ENCODE measurements at regions not wholly inside any gene's neighbourhood (a gene's known extent, or its start where the extent isn't known, plus 50 kb on each side); places are given as distances from the start of the nearest gene placed in this dataset.

DNA sequence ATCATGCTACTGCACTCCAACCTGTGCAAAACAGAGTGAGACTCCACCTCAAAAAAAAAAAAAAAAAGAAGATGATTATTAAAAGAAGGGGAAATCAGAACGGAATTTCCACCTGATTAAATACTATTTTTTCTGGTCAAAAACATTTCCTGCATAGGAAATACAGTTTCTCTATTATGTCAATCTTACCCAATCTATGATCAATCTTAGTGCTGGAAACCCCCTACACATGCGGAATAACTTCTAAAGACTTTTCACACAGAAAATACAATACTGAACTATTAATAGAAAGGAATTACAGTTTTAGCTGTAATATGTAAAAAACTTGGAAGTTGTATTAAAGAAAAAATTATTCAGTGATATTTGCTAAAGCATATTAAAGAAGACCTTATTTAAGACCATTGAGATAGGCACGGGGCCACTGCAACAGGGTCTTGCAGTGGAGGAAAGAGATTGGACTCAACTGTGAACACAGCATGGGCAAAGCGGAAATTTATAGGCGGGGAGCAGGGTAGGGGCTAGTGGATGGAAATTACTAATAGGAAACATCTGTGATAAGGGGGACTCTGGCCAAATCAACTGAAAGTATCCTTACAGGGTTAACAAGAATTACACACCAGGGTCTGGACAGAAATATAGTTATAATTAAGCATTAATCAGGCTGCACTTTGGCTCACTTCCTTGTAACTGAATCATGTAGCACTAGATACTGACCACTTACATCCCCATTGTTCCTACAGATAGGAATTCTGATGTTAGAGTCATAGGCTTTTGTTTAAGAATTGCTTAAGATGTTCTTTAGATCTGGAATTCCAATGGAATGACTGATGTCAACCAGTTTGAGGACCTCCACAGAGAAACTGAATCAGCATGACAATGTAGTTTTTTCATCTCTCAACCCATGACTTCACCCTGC lies 411.5 kb upstream of the DDI1 start:
- Mint-ChIP-seq H3K9me3 (no peaks in the 10 kb centered on the region), H3K4me1 (no peaks in the 10 kb centered on the region), H3K36me3 (ENCODE audit: low read depth) (no peaks in the 10 kb centered on the region), H3K27me3 (peaks cover 15% of the 10 kb centered on the region), H3K4me3 (no peak overlapping the region), H3K27ac (no peak overlapping the region)
- no peak for ATAC-seq (replicated peaks)

DNA sequence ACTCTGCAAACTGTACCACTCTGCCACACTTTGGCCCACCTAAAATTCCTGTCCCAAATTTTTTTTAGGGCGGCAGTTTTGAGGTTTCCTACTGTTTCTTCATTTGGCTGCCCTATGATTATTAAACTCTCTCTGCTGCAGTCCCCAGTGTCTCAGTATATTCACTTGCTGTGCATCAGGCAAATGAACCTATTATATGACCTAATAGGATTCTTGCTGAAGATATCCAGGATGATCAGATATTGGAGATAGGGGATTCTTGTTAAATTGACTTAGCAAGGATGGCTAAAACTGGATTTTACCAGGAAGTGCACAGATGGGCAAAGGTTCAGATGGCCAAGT lies 410.8 kb upstream of the DDI1 start:
- peaks cover 15% of the 10 kb centered on the region for H3K27me3 Mint-ChIP-seq
- no peak overlapping the region for H3K4me3 Mint-ChIP-seq
- no peaks in the 10 kb centered on the region for H3K36me3 Mint-ChIP-seq (ENCODE audit: low read depth)
- no peak overlapping the region for H3K27ac Mint-ChIP-seq
- peaks cover 4% of the 10 kb centered on the region for H3K9me3 Mint-ChIP-seq
- ATAC-seq (replicated peaks): no peak
- H3K4me1 Mint-ChIP-seq: no peaks in the 10 kb centered on the region

DNA sequence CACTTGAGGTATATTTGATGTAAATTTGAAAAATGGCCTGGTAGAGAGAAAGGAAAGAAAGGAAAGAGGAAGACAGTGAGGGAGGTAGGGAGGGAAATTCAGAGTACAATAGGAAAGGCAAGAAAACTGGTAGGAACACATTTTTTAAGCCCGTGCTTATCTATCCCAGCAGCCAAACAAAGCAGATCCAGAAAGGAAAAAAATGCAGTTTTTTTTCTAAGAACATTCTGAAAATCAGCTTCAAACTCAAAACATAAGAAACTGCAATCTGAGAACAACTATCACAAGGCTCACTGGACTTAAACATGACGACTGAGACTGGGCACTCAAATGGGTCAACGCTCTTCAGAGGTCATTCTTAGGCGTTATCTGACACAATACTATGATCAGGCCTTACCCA lies 408.3 kb upstream of the DDI1 start:
- no peaks in the 10 kb centered on the region for H3K36me3 Mint-ChIP-seq (ENCODE audit: low read depth)
- ATAC-seq (replicated peaks): no peak
- no peak overlapping the region for H3K4me3 Mint-ChIP-seq
- H3K27ac Mint-ChIP-seq: no peak overlapping the region
- peaks cover 4% of the 10 kb centered on the region for H3K9me3 Mint-ChIP-seq
- H3K4me1 Mint-ChIP-seq: no peaks in the 10 kb centered on the region
- H3K27me3 Mint-ChIP-seq: peaks cover 9% of the 10 kb centered on the region

DNA sequence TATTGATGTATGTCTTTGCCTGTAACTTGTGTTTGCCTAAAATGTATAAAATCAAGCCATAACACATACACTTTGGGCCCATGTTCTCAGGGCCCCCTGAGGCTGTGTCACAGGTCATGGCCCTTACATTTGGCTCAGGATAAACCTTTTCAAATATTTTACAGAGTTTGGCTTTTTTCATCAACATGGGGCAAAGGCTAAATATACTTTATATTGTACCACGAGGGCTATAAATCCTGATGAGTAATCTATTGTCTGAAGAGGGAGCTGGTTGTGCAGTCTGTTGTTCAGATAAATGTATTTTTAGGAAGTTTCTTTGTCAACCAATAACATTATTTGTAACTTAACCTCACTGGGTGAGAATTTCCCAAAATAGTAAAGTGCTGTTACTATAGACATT lies 404.6 kb upstream of the DDI1 start:
- no peak for ATAC-seq (replicated peaks)
- Mint-ChIP-seq H3K27me3 (no peaks in the 10 kb centered on the region), H3K9me3 (peaks cover 4% of the 10 kb centered on the region)

DNA sequence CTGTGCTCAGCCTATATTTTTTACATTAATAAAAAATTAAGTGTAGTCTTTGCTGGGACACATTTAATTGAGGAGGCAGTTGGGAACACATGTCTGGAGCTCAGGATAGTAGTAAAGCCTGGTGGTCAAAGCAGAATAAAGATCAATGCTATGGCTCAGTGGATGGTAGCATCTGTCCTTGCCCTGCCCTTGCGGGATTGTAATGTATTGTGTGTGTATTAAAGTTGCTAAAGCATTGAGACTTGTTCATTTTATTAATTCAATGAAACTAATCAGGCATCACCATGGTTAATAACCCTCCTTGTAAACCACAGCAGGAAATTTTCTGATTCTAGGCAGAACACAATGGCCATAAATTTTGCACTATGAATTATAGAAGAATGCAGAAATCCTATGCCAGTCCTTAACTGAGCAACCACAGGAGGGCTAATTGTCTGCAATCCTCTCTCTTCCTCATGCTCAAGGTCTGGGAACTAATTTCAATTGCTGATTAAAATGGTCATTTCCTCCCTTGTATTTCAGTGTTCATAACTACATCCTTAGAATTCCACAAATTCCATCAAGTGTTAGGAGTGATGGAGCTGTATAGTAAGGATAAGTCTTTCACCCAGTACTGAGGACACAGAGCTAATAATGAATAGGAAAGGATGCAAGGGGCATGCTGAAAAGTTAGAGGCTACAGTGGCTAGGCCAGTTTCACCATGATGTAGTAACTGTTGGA lies 403.2 kb upstream of the DDI1 start:
- ATAC-seq (replicated peaks): no peak

More for the DNA sequence above, 404.6 kb upstream of the DDI1 start:
- Mint-ChIP-seq H3K4me3 (no peak overlapping the region), H3K27ac (no peak overlapping the region), H3K36me3 (ENCODE audit: low read depth) (no peaks in the 10 kb centered on the region), H3K4me1 (no peaks in the 10 kb centered on the region)

DNA sequence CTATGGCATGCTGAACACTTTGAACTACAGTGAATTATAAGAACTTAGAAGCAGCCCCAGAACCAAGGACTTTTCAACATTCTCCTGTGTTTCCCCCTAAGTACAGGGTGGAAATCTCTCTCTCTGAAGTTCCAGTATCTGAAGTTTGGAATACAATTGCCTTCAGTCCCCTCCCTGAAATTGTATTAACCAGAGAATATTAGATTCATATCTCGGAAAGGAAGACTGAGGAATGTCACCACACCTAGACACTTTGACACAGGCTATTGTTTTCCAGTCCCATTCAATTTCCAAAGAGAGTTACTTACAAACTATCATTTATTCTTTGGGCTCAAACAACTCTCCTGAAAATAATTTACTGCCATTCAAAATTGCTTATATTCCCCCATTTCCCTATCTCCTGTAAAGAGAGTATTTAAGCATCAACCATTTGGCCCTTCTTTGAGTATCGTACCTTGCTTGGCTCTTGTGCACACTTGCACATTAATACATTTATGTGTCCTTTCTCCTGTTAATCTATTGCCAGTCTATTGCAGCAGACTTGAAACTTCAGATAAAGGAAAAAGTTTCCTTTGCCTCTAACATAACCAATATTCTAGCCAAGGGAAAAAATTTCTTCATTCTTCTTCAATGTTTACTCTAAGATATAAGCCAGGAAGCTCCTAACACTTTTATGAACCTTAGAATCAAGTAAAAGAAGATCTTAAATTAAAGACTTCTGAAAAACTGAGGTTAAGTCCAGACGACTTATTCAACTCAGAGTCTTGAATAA lies 402.4 kb upstream of the DDI1 start:
- H3K27me3 Mint-ChIP-seq: peaks cover 6% of the 10 kb centered on the region
- no peak for ATAC-seq (replicated peaks)
- H3K4me1 Mint-ChIP-seq: no peaks in the 10 kb centered on the region

More for the DNA sequence above, 403.2 kb upstream of the DDI1 start:
- H3K9me3 Mint-ChIP-seq: peaks cover 4% of the 10 kb centered on the region
- H3K4me1 Mint-ChIP-seq: no peaks in the 10 kb centered on the region
- no peaks in the 10 kb centered on the region for H3K36me3 Mint-ChIP-seq (ENCODE audit: low read depth)
- H3K27ac Mint-ChIP-seq: no peak overlapping the region
- H3K4me3 Mint-ChIP-seq: no peak overlapping the region
- peaks cover 3% of the 10 kb centered on the region for H3K27me3 Mint-ChIP-seq

DNA sequence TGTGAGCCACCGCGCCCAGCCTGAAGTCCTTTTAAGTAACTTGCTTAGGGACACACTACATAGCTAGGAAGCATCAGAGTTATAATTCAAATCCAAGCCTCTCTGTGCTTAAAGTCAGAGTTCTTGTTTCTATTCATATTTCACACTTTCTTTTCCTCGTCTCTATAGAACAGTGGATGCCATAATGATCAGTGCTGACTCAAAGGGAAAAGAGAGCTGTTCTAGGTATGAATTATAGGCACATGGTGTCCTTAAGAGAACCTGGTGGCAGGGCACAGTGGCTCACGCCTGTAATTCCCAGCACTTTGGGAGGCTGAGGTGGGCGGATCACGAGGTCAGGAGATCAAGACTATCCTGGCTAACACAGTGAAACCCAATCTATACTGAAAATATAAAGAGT lies 400.2 kb upstream of the DDI1 start:
- ATAC-seq (replicated peaks): no peak
- Mint-ChIP-seq H3K4me3 (no peak overlapping the region), H3K36me3 (ENCODE audit: low read depth) (no peaks in the 10 kb centered on the region), H3K9me3 (no peaks in the 10 kb centered on the region), H3K27me3 (peaks cover 7% of the 10 kb centered on the region), H3K27ac (no peak overlapping the region), H3K4me1 (no peaks in the 10 kb centered on the region)

More for the DNA sequence above, 402.4 kb upstream of the DDI1 start:
- no peak overlapping the region for H3K4me3 Mint-ChIP-seq
- H3K27ac Mint-ChIP-seq: no peak overlapping the region
- H3K9me3 Mint-ChIP-seq: peaks cover 4% of the 10 kb centered on the region
- no peaks in the 10 kb centered on the region for H3K36me3 Mint-ChIP-seq (ENCODE audit: low read depth)

DNA sequence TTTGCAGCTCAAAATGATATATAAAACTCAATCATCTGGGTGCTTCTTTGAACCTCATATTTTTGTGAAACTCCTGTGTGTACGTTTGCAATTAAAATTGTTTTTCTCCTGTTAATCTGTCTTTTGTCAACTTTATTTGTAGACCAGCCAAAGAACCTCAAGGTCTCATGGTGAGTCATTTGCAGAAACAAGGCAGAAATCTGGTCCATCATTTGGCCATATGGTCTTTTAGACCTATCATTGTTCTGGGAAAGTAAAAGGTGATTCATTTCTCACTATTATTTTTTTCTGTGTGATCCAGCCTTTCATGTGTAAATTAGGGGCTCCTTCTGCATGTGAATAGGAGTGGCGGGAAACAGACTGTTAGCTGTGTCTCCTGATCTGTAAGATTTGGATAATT lies 399.1 kb upstream of the DDI1 start:
- no peak for ATAC-seq (replicated peaks)
- H3K4me1 Mint-ChIP-seq: no peaks in the 10 kb centered on the region
- no peaks in the 10 kb centered on the region for H3K36me3 Mint-ChIP-seq (ENCODE audit: low read depth)
- no peak overlapping the region for H3K27ac Mint-ChIP-seq
- H3K4me3 Mint-ChIP-seq: no peak overlapping the region
- peaks cover 12% of the 10 kb centered on the region for H3K27me3 Mint-ChIP-seq
- no peaks in the 10 kb centered on the region for H3K9me3 Mint-ChIP-seq

DNA sequence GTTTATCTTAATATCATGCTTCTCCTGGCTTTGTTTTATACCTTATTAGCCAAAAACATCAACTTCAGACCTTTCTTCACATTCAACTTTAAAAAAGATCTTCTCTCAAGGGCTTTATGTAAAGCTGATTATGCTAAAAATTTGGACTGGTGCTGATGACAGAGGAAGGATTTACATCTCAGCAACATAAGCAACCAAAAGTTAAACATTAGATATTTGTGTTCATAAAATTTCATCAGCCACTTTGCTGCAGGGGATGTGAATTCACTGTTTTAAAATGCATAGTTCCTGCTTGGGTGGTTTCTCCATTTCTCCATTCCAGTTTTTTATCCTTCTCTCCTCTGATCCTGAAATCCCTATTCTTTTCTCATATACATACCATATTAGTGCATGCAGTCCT lies 398.6 kb upstream of the DDI1 start:
- no peak for ATAC-seq (replicated peaks)
- H3K36me3 Mint-ChIP-seq (ENCODE audit: low read depth): no peaks in the 10 kb centered on the region
- no peaks in the 10 kb centered on the region for H3K9me3 Mint-ChIP-seq
- H3K4me1 Mint-ChIP-seq: no peaks in the 10 kb centered on the region
- H3K4me3 Mint-ChIP-seq: no peak overlapping the region
- peaks cover 12% of the 10 kb centered on the region for H3K27me3 Mint-ChIP-seq
- H3K27ac Mint-ChIP-seq: no peak overlapping the region

DNA sequence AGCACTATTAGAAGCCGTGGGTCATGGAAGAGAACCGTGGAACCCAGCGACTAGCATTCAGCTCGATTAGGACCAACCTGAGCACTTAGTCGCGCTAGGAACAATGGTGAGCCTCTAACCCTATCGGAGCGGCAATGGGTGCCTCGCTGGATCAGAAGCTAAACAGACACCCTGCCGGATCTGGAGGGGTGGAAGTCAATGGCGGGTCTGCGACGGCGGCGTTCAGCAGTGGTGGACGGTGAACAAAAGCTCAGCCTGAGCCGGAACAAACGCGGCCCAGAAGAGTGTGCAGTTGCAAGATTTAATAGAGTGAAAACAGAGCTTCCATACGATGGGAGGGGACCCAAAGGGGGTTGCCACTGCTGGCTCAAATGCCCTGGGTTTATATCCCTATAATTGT lies 391.8 kb upstream of the DDI1 start:
- Mint-ChIP-seq H3K9me3 (no peaks in the 10 kb centered on the region), H3K4me1 (no peaks in the 10 kb centered on the region), H3K27me3 (peaks cover 6% of the 10 kb centered on the region), H3K4me3 (no peak overlapping the region), H3K36me3 (ENCODE audit: low read depth) (no peaks in the 10 kb centered on the region), H3K27ac (no peak overlapping the region)
- no peak for ATAC-seq (replicated peaks)

DNA sequence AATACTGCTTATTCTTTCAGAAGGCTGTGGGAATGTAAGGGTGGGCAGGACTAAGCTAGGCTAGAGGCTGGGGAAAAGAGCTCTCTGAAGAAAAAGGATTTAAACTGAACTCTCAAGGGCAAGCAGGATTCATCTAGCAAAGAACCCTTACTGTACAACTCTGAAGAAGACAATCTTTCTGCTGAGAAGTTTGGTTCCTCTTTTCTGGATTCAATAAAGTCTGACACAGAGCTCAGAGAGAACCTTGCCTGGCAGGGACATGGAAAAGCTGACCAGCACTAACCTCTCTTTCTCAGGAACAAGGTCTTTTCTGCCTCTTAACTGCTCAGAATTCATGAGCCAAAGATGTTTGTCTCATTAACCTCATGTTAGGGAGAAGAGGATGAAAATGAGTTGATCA lies 388.4 kb upstream of the DDI1 start:
- Mint-ChIP-seq H3K4me1 (no peaks in the 10 kb centered on the region), H3K4me3 (no peak overlapping the region), H3K36me3 (ENCODE audit: low read depth) (no peaks in the 10 kb centered on the region), H3K27ac (no peak overlapping the region), H3K9me3 (peaks cover 7% of the 10 kb centered on the region), H3K27me3 (no peaks in the 10 kb centered on the region)
- ATAC-seq (replicated peaks): no peak

DNA sequence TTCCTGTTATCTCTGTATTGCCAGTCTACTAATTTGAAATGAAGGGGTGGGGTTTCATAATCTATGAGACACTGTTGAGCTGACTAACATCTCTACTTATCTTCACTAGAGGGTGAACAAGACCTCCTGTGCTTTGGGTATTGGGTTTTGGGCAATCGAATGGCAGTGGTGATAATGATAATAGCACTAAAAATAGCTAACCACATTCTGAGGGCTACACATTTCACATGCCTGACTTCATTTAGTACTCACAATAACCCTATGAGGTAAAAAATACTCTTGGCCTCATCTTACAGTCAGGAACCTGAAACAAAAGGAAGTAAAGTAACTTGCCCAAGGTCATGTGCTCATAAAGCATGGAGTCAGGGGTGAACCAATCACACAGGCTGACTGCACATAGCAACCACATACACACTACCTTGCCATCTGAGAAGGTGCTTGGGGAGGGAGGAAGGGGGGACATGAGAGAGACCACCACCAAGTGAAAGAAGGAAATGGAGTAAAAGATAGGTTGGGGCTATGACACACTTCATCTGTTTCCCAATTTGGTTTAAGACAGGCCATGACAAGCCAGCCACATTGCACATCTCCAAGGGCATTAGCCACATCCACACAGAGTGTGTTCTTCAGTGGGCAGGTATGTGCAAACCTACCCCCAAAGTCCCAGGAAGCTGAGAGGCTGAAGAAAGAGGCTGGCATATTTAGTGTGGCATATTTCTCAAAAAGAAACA lies 387.6 kb upstream of the DDI1 start:
- no peak for ATAC-seq (replicated peaks)

DNA sequence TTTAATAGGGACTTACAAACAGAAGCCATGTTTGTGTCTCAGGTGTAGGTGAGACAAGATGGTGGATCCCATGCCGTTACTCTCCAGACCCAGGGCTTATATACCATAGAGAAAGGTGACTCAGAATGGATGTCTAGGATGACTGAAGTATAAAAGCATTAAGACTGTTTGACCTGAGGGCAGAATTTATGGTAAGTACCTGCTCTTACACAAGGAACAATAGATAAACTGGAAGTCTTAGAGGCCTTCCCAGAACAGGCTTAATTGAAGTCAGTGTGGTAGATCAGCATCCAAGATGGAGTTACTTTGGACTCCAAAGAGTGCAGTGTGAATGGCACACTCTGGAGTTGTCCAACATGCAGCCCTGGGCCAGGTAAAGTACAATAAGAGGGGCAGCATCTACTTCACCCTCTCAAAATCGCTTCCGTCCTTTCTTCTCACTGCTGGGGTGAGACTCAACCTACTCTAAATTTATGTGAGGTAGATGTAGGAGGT lies 387.0 kb upstream of the DDI1 start:
- H3K4me1 Mint-ChIP-seq: no peaks in the 10 kb centered on the region
- no peaks in the 10 kb centered on the region for H3K27me3 Mint-ChIP-seq
- H3K9me3 Mint-ChIP-seq: peaks cover 7% of the 10 kb centered on the region
- no peak overlapping the region for H3K27ac Mint-ChIP-seq
- no peak overlapping the region for H3K4me3 Mint-ChIP-seq
- ATAC-seq (replicated peaks): no peak
- H3K36me3 Mint-ChIP-seq (ENCODE audit: low read depth): no peaks in the 10 kb centered on the region

More for the DNA sequence above, 387.6 kb upstream of the DDI1 start:
- Mint-ChIP-seq H3K4me3 (no peak overlapping the region), H3K9me3 (peaks cover 7% of the 10 kb centered on the region), H3K27me3 (no peaks in the 10 kb centered on the region), H3K4me1 (no peaks in the 10 kb centered on the region), H3K36me3 (ENCODE audit: low read depth) (no peaks in the 10 kb centered on the region), H3K27ac (no peak overlapping the region)

DNA sequence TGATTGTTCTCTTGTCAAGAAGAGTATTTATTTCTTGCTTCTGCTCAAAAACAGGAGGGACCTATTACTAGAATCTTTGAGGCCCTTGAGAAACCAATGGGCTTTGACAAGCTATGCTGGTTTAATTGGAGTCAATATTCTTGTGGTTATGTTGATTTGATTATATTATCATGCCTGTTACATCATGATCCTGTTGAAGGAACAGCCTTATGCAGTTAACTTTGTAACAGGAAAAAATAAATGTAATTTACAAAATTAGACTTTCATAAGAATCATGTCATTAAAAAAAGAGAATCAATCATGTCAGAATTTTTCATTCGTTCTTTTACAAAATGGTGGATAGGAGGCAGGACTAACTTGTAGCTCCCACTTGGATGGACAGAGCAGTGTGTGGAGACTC lies 386.1 kb upstream of the DDI1 start:
- ATAC-seq (replicated peaks): no peak
- no peak overlapping the region for H3K27ac Mint-ChIP-seq
- no peak overlapping the region for H3K4me3 Mint-ChIP-seq
- no peaks in the 10 kb centered on the region for H3K4me1 Mint-ChIP-seq
- H3K9me3 Mint-ChIP-seq: peaks cover 7% of the 10 kb centered on the region
- H3K36me3 Mint-ChIP-seq (ENCODE audit: low read depth): no peaks in the 10 kb centered on the region
- H3K27me3 Mint-ChIP-seq: no peaks in the 10 kb centered on the region

Measured in activated T-helper 17 cell treated with anti-CD3 and anti-CD28 coated beads, Interleukin-2, amount 50 U/mL, for 72 hours (primary cell).